MV-4-11 (cell line): ENCODE measurements at regions not wholly inside any gene's neighbourhood (a gene's known extent, or its start where the extent isn't known, plus 50 kb on each side); places are given as distances from the start of the nearest gene placed in this dataset.

ENCODE experiments used
- DNase-seq: peaks from one replicate; lab custom pipeline; 2025; lab: John Stamatoyannopoulos, UW

DNA sequence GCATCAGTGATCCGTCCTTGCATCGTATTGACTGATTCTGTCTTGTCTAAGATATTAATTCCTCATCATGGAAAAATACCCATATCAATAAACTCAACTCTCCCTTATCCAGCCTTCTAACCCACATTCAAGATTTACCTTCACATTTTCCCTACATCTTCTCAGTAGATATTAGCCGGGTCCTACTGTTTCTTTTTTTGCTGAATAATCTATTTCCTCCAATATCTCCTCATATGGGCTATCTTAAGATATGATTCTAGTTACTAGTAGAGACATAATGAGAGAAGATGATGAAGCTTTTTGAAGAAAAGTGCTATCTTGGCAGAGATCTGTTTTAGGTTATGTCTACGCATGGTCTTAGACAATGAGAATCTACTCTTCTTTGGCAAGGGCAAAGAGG, 785.8 kb downstream of the BRINP1 start:
- DNase-seq = no peak

DNA sequence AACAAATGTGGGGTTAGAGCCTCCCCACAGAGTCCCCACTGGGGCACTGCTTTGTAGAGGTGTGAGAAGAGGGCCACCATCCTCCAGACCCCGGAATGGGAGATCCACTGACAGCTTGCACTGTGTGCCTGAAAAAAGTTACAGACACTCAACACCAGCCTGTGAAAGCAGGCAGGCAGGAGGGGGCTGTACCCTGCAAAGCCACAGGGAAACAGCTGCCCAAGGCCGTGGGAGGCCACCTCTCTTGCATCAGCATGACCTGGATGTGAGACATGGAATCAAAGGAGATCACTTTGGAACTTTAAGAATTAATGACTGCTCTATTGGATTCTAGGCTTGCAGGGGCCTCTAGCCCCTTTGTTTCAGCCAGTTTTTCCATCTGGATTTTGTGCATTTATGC, 782.3 kb downstream of the BRINP1 start:
- no peak for DNase-seq

DNA sequence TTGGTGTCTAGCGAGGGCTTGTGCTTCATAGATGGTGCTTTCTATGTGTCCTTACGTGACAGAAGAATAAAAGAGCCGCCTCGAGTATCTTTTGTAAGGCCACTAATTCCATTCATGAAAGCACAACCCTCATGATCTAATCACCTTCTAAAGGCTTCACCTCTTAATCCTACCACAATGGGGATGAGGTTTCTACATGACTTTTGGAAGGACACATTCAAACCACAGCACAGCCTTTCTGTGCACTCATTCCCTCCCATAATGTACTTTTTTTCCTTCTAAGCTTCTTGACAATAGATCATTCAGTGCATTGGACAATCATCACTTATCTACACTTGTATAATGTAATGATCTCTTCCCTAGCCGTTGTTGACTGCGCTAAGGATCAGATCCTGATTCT, 774.8 kb downstream of the BRINP1 start:
- no peak for DNase-seq

DNA sequence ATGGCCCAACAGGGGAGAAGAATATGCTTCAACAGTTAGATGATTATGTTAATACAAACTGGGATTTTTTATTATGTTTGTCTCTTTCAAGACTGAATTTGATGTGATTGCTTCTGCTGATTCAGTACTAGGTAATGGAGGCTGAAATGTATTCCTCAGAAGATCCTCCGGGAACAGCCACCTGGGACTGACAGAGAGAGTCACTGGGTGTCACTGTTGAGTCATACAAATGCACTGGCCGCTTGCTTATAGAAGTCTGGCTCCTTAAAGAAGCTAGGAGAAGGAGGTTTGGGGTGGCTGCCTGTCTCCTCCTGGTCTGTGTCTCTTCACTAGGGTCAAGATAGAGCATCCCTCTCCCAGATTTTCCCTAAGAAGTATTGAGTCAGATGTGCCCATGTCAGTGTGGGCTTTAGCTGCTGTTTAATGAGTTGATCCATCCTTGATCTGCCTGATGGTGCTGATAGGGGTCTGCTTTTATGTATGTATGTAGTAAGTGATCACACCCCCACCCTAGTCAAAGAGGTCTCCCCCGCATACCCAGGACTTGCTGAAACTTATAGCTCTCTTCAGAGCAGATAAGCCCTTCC, 773.4 kb downstream of the BRINP1 start:
- no peak for DNase-seq

DNA sequence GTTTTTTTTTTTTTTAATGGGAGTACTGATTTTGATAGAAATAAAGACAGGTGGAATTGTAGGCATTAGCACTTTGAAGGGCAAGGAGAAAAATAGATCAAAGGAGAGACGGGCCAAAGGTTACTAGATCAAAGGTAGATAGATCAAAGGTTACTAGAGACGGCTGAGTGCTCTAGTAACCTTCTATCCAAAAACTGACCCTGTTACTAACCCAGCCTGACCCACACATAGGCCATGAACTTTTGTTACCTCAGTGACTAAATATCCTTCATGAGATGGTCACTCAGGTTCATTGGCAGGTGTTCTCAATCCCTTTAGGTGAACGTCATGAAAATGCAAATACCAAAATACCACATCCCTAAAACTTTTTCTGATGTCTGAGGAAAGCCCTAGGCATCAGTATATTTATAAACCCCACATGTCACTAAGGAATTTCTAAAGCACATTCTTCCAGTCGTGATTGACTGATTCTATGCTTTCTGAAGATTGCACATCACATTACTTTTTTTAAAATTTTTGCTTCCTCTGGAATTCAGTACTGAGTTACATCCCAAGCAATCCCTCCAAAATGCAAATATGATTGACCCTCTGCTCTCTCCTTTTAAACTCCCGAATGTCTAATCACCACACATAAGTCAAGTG, 772.7 kb downstream of the BRINP1 start:
- no peak for DNase-seq

DNA sequence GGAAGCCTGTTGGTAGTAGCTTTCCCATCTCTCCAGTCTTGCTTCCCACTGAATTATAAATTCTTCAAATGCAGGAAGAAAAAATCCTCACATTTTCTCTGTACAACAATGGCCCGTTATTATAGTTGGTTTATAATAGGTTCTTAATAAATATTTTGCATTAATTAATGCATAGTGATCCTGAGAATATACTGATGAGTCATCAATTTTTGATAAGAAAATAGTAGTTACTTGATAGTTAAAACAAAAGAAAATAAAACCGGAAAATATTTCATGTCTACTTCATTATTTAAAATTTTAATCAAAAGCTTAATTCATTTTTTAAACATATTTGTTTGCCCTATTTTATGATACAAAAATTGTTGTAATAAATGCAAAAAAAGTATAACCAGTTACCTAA, 762.6 kb downstream of the BRINP1 start:
- DNase-seq = no peak

DNA sequence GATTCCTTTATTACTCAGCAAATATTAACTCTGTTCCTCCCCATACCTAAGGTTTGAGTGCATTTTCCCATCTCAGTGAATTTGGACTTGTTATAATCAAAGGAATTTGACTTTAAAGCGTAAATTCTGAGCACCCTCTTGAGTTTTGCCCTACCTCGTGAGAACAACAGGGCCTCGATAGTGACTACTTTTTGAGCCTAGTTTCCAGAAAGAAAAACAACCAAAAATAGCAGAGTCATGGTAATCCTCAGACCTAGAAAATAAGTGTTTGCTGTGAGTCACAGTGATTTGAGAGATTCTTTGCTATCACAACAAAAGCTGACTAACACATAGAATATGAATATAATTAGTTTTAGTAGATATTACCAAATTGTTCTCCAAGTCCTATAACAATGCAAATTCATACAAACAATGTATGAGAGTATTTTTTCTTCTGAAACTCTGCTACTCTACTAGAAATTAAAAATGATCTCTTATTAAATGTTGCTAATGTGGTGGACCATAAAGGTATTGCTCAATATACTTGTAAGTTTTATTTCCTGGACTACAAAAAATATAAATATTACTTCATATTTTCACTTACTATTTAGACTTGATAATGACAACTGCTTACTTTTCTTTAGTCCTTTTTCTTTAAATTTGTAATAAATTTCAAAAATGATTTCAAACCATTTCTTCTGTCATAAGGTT, 759.7 kb downstream of the BRINP1 start:
- no peak for DNase-seq

DNA sequence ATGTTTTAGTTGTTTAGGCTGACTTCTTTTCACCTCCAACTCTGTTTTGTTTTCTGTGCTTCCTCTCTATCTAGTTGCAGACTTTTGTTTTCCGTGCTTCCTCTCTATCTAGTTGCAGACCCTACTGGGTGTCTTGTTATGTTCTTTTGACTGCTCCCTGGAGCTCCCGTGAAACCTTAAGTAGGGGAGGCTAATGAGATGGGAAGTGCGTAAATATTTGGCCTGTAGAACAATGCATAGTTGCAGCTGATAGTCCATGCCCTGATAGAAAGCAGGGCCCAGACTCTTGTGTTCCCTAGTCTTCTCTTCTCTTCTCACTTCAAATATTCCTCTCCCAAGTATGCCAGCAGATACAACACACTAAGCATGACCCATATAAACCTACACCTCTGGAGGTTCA, 757.0 kb downstream of the BRINP1 start:
- DNase-seq = no peak

DNA sequence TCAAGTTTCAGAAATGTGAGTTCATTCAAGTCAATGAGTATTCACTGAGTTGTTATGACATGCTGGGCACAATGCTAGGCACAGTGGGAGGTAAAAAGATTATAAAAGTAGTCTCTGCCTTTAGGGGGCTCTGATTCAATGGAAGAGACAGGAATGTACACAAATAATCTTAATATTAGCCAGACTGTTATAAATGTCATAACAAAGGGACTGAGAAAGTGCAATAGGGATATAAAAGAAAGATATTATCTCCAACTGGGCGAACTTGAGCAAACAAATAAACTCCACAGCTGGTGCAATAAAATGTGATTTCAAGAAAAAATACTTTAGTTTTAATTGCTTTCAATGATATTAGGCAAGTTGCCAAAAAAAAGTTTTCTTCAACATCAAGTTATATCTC, 755.2 kb downstream of the BRINP1 start:
- no peak for DNase-seq

DNA sequence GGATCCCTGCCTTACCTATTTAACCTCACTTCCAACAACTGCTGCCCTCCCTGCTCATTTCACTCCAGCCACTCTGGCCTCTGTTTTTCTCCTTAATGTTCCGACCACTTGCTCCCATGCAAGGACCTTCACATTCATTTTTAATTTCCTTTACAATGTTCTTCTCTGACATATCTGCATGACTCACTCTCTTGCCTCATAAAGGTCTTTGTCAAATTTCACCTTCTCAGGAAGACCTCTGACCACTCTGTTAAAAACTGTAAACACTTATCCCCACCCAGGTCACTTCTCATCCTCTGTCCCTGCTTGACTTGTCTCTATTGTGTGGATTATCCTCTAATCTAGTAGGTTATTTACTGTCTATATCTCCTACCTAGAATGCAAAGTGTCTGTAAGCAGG, 751.2 kb downstream of the BRINP1 start:
- DNase-seq = no peak

DNA sequence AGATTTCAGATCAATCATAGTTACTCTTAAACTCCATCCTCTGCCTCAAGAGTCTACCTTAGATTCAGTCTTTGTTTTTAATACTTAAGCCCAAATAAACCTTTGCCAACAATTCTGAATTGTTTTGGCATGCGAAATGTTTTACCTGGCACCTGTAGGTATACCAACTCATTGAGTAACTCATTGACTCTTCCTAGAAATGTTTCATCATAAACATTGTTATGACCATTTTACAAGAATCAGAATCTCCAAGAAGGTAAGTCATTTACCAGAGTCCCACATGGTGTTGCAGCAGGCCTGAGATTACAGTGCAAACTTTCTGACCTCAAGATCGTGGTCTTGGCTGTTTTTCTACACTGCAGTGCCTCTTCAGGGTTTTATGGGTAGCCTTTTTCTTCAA, 750.4 kb downstream of the BRINP1 start:
- no peak for DNase-seq

DNA sequence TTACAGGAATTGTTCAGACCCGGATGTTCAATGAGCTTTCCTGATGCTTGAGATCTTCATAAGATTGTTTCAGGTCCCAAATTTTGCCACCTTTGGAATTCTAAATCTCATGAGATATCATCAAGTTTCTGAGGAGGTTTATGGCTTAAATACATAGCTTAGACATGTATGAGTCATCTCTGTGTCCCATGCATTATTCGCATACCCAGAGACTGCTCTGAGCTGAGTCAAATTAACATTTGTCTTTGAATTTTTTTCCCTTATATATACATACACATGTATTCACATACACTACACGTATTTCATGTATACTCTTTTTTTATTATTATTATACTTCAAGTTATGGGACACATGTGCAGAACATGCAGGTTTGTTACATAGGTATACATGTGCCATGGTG, 744.6 kb downstream of the BRINP1 start:
- DNase-seq = no peak

DNA sequence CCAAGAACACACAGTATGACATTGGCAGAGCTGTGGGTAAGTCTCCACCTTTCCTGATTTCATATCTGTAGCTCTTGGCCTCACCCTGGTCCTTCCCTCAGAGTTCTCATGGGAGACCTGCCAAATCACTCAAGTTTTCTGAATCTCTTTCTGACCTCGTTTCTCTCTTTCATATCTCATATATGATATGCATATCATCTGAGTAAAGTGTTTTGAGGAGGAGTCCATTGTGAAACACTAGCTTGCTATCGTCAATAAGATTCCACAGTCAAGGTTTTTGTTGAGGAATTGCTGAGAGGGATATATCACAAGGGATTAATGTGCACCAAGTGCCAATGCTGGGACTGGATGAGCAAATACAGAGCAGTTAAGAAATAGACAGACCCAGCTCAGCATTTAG, 739.2 kb downstream of the BRINP1 start:
- DNase-seq = no peak

DNA sequence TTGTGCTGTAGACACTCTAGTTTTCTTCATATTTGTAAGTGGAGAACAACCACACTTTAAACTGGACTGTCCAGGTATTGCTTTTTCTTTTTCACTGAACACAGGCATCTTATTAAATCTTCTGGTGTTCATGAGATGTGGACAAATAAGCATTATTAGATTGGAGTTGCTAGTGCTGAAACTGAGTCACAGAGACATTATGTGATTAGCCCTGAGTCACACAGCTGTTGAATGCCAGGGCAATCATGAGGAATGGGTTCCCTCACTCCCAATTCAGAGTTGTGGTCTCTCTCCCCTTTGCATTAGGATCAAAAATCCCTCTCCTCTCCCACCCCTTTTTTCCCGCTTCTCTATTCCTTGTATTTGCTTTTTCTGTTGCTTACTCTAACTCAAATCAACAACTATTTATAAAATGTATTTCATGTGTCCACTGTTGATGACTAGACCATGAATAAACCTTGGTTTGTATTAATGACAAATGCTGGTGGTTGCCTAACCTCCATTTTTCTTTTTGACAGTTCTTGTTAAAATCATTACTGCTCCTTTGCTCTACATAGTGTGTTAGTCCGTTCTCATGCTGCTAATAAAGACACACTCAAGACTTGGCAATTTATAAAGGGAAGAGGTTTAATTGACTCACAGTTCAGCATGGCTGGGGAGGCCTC, 738.2 kb downstream of the BRINP1 start:
- no peak for DNase-seq

DNA sequence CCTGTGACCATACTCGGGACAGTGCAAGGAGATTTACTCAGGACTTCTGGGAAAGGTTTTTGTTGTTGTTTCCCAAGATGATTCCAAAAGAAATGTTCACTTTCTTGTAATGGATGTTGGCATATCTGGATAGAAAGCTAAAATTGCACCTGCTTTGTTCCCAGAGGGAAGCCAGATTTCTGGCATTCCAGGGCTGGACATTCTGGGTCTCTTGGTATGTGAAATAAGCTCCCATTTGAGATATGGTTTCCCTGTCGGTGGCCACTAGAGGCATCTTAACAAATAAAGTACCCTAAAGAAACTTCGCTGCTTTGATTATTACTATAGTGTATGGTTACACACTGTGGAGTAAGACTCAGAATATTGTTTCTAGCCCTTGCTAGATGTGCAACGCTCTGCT, 737.3 kb downstream of the BRINP1 start:
- DNase-seq = no peak

DNA sequence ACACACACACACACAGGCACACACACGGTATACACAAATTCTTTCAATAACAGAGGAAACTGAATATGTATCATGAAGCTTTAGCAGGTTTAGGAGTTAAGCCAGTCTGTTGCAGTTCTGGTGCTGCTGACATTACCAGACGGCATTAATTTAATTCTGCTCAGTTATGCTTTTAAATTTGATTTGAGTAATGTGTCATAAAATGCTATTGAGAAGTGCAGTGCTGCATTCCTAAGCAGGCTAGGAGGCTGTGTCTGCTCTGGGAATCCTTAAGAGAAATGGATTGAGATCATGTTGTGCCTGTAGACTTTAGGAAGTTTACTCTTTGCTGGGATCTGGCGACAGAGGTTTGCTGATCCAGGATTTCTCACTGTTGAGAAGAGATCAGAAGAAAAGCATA, 733.8 kb downstream of the BRINP1 start:
- no peak for DNase-seq

DNA sequence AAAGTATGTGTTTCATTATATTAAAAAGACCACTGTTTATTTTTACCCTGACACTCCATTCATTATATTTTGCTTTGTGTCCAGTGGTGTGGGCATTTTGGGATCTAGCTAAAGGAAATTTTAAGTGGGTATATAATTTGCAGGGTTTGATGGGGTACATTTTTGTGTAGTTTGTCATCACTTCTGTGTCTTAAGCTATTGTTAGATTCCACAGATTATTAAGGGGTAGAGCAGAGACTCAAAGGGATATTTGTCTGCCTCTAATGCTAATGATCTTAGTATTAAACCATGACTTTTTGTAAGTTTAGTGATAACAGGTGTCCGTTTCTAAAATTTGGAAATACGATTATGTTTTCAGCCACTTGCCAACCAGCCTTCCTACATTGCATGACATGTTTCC, 731.6 kb downstream of the BRINP1 start:
- DNase-seq = no peak

DNA sequence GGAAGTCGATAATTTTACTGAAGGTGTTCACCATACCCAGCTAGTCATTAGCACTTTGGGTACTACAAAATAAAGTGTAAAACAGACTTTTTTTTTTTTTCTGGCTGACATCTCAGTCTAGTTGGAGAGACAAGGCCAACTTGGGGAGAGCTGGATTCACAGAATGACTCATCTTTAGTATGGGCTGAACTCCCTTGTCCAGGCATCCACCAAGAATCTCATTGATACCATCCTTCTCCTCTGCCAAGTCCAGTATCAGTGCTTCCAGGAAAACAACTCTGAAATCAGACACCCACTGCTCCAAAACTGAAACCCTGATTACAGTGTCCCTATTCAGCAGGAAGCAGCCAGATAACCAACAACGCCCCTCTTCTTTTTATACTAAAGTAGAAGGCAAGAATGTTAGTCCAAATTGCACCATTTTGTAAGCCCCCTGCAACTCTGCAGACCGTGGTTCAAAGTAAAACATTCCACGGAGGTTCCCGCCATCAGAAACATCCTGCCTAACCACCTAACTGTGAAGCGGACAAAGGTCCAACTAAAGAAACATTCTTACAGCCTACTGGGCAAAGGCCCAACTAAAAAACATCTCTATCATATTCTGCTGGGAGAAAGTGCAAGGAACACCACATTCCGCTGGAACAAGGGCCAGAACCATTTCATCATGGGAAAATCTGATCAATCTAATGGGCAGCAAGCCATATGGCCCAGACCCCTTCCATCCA, 728.2 kb downstream of the BRINP1 start:
- no peak for DNase-seq

DNA sequence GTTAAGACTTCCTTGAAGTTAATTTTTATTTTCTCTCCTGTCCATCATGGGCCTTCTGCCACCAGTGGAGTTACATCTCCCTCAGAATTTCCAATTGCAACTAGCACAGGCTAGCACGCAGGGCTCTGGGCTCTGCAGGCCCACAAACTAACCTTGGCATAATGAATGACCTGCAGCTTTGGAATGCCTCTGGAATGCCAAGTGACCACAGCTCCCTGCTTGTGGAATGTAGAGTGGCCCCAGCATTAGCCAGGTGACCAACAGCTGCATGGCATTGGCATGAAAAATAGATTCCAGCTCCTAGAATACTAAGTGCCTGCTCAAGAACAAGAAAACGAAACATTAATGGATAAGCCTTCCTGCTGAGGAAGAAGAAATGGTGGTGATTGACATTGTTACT, 726.1 kb downstream of the BRINP1 start:
- no peak for DNase-seq

DNA sequence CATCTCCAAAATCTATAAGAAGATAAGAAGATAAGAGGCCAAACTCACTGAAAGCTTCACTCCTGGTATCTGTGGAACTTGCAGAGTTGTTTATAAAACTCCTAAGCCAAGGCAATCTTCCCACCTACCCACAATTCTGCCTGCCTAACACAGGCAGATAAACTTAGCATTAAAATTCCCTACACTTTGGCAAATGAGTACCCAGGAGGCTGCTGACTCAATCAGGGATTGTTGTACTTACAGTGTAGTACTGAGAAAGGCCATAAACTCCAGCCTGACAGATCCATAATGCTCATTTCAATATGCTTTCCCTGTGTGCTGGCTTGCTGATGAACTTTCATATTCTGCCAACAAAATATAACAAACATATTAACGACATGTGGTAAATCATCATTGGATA, 725.2 kb downstream of the BRINP1 start:
- no peak for DNase-seq

DNA sequence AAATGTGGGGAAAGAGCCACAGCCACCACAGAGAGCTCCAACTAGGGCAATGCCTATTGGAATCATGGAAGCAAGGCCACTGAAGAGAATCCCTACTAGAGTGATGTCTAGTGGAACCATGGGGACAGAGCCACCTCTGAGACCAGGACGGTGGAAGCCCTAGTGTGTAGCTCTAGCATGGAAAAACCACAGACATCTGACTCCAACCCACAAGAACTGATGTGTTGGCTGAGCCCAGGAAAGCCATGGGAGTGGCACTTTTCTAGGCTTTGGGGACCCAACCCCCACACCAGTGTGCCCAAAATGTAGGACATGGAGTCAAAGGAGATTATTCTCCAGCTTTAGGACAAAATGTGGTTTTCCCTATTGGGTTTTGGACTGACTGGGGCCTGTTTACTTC, 721.9 kb downstream of the BRINP1 start:
- DNase-seq = no peak

DNA sequence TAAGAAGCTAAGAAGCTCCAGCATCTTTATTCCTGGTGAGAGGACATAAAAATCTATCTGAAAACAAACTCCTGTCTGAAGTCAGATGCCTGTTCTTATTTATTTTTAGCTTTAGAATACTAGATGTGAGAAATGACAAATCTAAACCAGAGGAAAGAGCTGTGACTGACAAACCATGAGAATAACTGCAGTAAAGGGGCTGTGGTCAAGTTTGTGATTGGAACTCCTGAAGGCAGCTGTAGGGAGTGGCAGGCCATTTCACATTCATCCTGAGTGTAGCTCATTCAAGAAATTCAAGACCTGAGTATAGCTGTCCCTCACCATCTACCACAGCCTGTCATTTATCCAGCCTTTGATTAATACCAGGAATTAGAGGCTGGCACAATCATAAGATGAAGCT, 718.8 kb downstream of the BRINP1 start:
- DNase-seq = no peak

DNA sequence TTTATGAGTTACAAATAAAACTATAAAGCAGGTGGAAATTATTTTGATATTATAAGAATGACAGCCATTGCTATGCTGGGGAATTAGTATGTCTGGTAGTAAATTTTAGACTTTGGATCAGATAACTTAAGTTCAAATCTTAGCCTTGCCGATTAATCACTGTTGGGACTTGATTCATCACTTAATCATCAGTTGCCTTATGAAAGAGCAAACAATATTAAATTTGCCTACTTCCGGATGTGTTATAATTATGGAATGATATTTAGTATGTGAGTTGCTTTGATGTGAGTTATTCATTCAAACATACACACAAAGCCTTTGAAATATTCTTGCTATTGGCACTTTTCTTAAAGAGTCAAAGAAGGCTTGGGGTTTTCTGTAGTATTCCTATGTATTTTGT, 717.7 kb downstream of the BRINP1 start:
- no peak for DNase-seq
